AG09319 (cell line): ENCODE measurements at regions not wholly inside any gene's neighbourhood (a gene's known extent, or its start where the extent isn't known, plus 50 kb on each side); places are given as distances from the start of the nearest gene placed in this dataset.

ENCODE experiments used
- DNase-seq: peaks from one replicate; pipeline ENCODE4 v3.0.0-alpha.2; 2010; ENCODE audit warnings: low read depth; ENCODE audit errors: extremely low read depth
- CTCF ChIP-seq: IDR thresholded peaks from 2 replicates; pipeline ENCODE4 v1.5.1; 2011; ENCODE audit warnings: low read depth, mild to moderate bottlenecking, inconsistent platforms, low read length, moderate library complexity

- no peak for TF ChIP-seq CTCF
- no peak for DNase-seq
Measured at GRCh38 chr5:68770551-68770950, 323.3 kb upstream of the SLC30A5 start.

- TF ChIP-seq CTCF: no peak
Measured at GRCh38 chr5:68771221-68771620, 322.6 kb upstream of the SLC30A5 start.

GRCh38 chr5:68771732-68772131 is 322.1 kb upstream of the SLC30A5 start:
- no peak for DNase-seq
- no peak for TF ChIP-seq CTCF

More at GRCh38 chr5:68771221-68771620, 322.6 kb upstream of the SLC30A5 start:
- DNase-seq: no peak

- no peak for TF ChIP-seq CTCF
Measured at GRCh38 chr5:68776381-68776780, 317.4 kb upstream of the SLC30A5 start.

GRCh38 chr5:68777135-68777534 is 316.7 kb upstream of the SLC30A5 start:
- no peak for TF ChIP-seq CTCF
- DNase-seq: no peak

More at GRCh38 chr5:68776381-68776780, 317.4 kb upstream of the SLC30A5 start:
- DNase-seq: no peak

- no peak for DNase-seq
- TF ChIP-seq CTCF: no peak
Measured at GRCh38 chr5:68778484-68778883, 315.3 kb upstream of the SLC30A5 start.

- no peak for DNase-seq
- no peak for TF ChIP-seq CTCF
Measured at GRCh38 chr5:68780299-68780955, 313.4 kb upstream of the SLC30A5 start.
